ENCODE measurements at regions not wholly inside any gene's neighbourhood (a gene's known extent, or its start where the extent isn't known, plus 50 kb on each side); places are given as distances from the start of the nearest gene placed in this dataset.
A peak's percentile ranks its signal among the peaks of the same experiment; 100 is the strongest.
"Not testable (repeated sequence)": the region's sequence is repeated elsewhere in the genome, so short reads cannot be mapped to it uniquely, and the experiment has no call there.

GRCh38 chr4:73671348-73671747, 51.1 kb upstream of the RASSF6 start:
- H3K36me3 ChIP-seq; DNase-seq; H3K4me1 ChIP-seq; ATAC-seq; H3K27ac ChIP-seq; H3K4me3 ChIP-seq; intact Hi-C loops (cut with DNase I); H3K9me3 ChIP-seq; H3K27me3 ChIP-seq: not testable (repeated sequence)

- Histone ChIP-seq H3K4me3 (no peak overlapping the region), H3K4me1 (no peaks in the 10 kb centered on the region), H3K27ac (no peak overlapping the region), H3K27me3 (no peaks in the 10 kb centered on the region), H3K36me3 (no peaks in the 10 kb centered on the region), H3K9me3 (no peaks in the 10 kb centered on the region)
- no peak for DNase-seq
- no peak for ATAC-seq
- TF ChIP-seq CTCF (IDR thresholded peaks at IDR 0.05), result no peak
- intact Hi-C loops (cut with DNase I), result no loop called here
These were observed 53.0 kb upstream of the RASSF6 start for GRCh38 chr4:73673286-73673685.

- Histone ChIP-seq H3K4me1 (no peaks in the 10 kb centered on the region), H3K4me3 (no peak overlapping the region), H3K27ac (no peak overlapping the region), H3K36me3 (no peaks in the 10 kb centered on the region), H3K27me3 (no peaks in the 10 kb centered on the region), H3K9me3 (no peaks in the 10 kb centered on the region)
- DNase-seq (no peak), ATAC-seq (no peak)
- no peak for TF ChIP-seq CTCF (IDR thresholded peaks at IDR 0.05)
- intact Hi-C loops (cut with DNase I), result no loop called here
These were observed 54.2 kb upstream of the RASSF6 start for GRCh38 chr4:73674451-73674919.

- ATAC-seq (no peak), DNase-seq (no peak)
- intact Hi-C loops (cut with DNase I), result no loop called here
- Histone ChIP-seq H3K27ac (no peak overlapping the region), H3K27me3 (no peaks in the 10 kb centered on the region), H3K9me3 (no peaks in the 10 kb centered on the region), H3K4me3 (no peak overlapping the region), H3K4me1 (no peaks in the 10 kb centered on the region), H3K36me3 (no peaks in the 10 kb centered on the region)
- no peak for TF ChIP-seq CTCF (IDR thresholded peaks at IDR 0.05)
These were observed 55.4 kb upstream of the RASSF6 start for GRCh38 chr4:73675623-73676022.

GRCh38 chr4:73676136-73676535, 55.9 kb upstream of the RASSF6 start:
- TF ChIP-seq CTCF (IDR thresholded peaks at IDR 0.05), result no peak
- Histone ChIP-seq H3K4me3 (no peak overlapping the region), H3K27ac (no peak overlapping the region), H3K9me3 (no peaks in the 10 kb centered on the region), H3K27me3 (no peaks in the 10 kb centered on the region), H3K4me1 (no peaks in the 10 kb centered on the region), H3K36me3 (no peaks in the 10 kb centered on the region)
- DNase-seq, result no peak
- no peak for ATAC-seq
- intact Hi-C loops (cut with DNase I), result no loop called here

GRCh38 chr4:73676861-73677323, 56.7 kb upstream of the RASSF6 start:
- Histone ChIP-seq H3K4me3 (no peak overlapping the region), H3K4me1 (no peaks in the 10 kb centered on the region), H3K27me3 (no peaks in the 10 kb centered on the region), H3K27ac (no peak overlapping the region), H3K36me3 (no peaks in the 10 kb centered on the region), H3K9me3 (no peaks in the 10 kb centered on the region)
- ATAC-seq (peak; percentile 26), DNase-seq (no peak)
- TF ChIP-seq CTCF (IDR thresholded peaks at IDR 0.05), result no peak
- intact Hi-C loops (cut with DNase I), result no loop called here
